ENCODE measurements at regions not wholly inside any gene's neighbourhood (a gene's known extent, or its start where the extent isn't known, plus 50 kb on each side); places are given as distances from the start of the nearest gene placed in this dataset.

DNA sequence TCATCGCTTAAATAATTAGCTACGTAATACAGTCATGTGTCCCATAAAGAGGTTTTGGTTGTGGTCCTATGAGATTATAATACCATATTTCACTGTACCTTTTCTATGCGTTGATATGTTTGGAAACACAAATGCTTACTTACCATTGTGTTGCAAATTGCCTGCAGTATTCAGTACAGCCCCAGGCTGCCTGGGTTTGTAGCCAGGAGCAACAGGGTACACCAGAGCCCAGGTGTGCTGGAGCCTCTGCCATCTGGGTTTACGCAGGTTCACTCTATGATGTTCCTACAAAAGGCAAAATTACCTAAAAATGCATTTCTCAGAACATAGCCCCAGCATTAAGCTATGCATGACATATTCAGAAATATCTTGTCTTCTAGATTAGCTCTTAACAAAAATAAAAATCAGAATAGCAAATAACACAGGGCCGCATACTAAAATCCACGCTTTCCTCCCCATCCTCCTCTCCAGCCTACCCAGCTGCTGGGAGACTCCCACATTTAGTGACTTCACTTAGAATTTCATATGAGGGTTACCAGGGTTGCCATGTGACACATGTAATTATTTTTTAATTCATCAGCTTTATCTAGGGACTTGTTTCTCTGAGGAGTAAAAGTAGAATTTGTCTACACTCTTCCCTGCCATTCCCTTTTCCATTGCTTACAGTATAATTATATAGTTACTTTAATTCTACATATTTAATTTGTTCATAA is 559.0 kb upstream of the ADARB2 start:
- DNase-seq: no peak

DNA sequence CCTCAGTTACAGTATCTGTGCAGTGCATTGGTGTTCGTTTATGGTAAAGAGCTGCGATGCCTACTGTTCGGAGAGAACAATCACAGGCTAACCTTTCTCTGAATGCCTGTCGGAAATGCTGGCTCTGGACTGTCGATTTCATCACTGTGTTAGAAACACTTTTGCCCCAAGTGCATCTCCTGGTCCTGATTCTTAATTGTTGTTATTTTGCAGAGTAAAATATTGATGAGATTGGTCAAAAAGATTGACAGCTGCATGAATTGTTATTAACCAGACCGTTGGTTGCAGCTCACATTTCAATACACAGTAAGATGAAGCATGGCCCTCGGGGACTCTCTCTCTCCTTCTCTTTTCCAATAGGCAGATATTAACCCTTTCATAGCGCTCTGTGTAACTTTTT is 557.4 kb upstream of the ADARB2 start:
- DNase-seq: no peak

DNA sequence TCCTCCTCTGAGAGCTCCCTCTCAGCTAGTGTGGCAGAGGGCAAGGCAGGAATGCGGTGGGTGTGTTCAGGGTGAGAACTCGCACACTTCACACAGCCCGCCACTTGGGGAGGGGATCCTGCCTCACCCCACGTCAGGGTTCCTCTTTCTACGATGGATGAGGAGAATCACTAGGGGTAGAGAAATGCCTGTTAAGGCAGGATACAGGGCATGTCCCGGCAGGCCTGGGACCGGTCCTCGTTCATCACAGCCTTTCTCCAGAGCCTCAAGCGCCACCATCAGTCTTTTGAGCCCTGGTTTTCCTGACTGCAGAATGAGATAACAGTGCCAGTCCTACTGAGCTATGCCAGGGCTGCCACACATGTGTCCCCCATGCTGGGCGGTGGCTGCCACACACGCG is 546.7 kb upstream of the ADARB2 start:
- no peak for DNase-seq

DNA sequence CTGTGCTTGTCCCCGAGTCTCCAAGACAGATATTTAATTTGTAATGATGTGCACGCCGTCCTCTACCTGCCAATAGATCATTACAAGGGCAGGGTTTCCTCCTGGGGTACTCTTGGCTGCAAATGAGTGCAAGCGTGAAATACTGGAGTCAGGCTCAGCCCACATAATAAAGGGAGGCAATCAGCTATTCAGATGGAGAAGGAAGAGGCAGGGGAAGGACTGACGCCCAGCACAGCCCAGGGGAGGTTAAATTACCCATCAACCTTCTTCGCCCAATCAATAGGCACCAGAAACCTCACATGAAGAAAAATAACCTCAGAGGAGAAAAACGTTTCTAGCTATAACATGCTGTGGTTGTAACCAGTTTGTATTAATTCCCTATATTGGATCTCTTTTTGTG is 544.9 kb upstream of the ADARB2 start:
- DNase-seq: no peak

DNA sequence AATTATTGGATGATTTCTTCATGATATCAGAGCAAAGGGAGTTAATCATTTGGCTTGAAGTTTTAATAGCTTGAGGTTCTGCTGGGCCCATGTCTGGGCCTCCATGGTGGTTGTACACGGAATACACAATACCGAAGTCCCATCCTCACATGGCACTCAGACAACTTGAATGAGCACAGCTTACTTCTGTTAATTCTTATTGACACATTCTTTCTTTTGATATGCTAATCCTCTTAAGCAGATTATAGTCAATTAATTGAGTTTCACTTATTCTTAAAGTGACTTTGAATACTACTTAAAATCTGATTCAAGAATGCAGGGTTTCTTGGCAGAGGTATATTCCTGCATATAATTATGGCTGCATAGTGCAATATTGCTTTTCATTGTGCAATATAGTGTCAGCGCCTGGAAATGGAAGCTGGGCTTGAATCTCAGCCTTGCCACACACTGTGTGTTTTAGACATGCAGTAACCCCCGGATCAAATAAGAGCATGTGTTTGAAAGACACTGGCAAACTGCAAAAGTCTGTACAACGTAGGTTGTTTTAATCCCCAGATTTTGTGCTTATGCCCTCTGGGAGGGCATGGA is 543.5 kb upstream of the ADARB2 start:
- DNase-seq: no peak

DNA sequence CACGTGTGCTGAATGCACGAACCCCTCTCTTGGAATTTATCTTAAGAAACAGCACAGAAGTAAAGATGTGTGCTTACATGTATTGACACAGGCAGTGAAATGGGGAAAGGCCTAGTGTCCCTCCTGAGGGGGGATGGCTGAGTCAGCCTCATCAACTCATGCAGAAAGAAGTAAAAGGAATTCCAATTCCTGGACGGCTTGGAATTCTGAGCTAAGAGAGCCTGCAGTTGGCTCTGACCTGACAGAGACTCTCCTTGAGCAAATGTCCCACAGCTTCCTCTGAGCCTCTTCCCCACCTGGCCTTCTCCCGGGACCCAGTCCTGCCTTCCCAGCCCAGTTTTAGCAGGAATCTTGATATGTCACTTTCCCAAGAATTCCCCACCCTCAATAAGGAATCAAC is 542.4 kb upstream of the ADARB2 start:
- DNase-seq: no peak

DNA sequence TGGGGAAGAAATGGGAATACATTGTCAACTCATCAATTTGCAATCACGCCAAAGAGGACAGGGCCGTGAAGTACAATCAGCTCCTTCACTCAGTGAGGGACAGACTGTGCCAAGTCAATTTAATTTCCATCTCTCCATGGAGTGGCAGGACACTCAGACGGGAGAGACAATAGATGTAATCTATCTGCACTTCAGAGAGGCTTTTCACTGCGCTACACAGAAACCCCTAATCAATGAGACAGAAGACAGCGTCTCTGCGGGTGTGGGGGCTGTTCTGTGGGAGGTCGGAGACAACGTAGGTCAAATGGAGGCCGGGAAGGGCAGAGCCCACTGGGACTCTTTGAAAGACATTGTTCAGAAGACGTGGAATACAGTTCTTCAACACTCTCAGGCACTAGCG is 541.0 kb upstream of the ADARB2 start:
- DNase-seq: no peak

DNA sequence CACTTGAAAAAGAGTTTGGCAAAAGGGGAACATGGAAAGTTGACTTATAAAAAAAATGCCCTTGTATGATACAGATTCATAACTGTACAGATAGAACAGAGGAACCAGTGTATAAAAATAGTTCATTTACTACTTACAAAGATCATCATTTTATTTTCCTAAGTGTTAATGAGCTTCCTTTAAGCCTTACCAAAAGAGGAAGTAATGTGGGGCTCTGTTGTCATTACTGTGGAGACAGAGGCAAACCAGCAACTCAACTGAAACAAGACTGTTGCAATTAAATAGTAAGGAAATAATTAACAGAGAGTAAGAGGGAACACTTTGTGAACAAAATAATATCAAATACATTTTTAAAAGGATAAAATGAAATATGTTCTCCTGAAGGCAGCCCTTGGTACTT is 526.2 kb upstream of the ADARB2 start:
- DNase-seq: peak in 2 of 3 donors; percentile 1 to 2

DNA sequence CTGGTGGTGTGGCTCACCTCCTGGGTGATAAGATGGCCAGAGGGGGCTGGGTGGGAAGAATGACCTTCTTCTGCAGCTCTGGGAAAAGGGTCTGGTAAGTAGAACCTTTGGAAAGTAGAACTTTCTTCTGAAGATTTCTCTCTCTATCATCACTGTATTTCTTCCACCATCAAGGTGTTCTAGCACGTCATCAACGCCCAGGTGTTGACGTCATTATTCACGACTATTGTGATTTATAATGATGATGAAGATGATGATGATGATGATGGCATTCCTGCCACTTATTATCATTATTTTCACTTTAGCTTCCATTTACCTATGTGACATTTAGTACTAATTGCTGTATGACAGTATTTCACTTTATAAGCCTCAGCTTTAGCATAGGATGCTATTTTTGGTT is 525.6 kb upstream of the ADARB2 start:
- DNase-seq: no peak

DNA sequence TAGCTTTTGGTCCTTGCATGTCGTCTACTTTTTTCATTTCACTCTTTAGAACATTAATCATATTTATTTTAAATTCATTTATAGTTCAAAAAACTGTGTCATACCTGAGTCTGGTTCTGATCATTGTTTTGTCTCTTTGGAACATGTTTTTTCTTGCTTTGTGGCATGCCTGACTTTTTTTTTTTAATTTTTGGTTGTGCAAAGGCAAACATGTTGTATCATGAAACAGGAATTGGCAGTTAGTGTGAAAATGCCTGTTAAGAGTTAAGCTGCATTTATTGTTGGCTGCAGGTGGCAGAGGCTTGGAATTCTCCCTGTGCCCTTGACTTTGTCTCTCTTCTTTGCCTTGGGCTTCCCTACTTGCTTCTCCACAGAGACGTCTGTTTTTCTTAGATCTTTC is 525.0 kb upstream of the ADARB2 start:
- DNase-seq: no peak

DNA sequence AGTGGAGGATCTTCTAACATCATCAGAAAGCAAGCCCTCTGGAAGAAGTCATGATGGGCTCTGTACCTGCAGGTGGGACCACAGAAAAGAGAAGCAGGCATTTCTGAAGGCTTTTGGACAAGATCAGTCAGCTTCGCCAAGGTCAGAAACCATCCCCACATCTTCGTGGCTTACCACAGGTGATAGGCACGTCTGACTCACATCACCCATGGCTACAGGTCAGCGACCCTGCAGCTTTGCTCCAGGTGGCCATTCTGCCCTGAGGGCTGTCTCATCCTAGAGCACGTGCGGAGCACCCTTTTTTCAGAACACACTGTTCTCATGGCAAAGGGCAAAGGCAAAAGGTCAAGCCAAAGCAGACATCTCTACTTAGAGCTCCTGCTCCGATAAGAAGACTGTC is 518.9 kb upstream of the ADARB2 start:
- DNase-seq: no peak

DNA sequence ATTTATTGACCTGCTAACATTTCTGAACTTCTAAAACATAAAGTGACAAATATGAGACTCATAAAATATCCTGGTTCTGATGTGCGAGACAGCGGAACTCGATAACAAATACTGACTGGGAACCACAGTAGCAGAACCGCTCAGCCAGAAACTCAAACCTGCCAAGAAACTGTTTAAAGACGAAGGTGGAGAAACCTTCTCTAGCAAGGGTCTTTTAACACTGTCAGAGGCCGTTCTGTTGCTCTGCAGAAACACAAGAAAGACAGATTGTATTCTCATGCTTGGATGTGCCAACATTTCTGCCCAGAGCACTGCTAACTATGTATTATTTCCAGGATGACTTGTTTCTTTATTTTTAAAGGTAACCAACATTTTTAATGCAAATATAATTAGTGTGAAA is 514.8 kb upstream of the ADARB2 start:
- no peak for DNase-seq

DNA sequence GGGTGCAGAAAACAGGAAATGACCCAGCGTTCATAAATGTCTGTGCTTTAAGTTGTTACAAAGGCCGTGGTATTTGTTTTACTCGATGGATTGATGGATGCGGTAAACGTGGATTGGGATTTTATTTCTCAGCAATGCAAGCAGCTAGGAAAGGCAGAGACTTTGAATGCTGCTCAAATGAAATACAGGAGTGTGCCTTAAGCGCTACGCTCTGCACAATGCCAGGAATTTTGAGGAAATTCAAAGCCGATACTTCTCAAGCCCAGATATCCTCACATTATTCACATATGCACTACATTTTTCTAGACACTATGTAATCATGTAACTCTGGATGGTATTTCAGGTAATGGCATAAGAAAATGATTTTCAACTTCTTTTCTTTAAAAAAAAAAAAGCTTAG is 514.3 kb upstream of the ADARB2 start:
- no peak for DNase-seq

DNA sequence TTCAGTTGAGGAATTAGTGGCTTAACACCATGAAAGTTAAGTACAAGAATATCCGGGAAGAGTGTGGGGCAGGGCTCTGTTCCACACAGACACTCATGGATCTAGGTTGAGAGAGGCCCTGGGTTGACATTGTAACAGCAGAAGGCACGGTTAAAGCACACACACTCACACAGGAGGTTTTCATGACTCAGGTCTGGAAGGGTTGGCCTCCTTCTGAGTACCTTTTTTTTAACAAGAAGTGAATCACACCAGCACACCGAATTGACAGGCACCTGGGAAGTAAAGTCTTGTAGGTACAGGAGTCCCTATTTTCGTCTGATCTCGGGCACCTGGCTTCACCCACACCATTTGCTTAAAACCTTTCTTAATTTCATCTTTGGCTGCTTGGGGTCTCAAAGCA is 509.4 kb upstream of the ADARB2 start:
- DNase-seq: no peak

DNA sequence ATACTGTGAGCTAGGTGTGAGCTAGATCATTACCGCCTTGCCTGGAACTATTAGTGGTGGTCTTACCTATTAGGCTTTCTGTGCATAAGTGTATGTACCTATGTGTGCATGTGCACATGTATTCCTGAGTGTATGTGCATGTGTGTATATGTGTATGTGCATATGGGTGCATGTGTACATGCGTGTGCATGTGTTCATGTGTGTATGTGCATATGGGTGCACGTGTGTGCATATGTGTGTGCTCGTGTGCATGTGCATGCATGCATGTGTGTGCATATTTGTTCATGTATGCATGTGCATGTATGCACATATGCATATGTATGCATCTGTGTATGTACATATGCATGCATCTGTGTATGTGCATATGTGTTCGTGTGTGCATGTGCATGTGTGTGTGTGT is 508.3 kb upstream of the ADARB2 start:
- no peak for DNase-seq

DNA sequence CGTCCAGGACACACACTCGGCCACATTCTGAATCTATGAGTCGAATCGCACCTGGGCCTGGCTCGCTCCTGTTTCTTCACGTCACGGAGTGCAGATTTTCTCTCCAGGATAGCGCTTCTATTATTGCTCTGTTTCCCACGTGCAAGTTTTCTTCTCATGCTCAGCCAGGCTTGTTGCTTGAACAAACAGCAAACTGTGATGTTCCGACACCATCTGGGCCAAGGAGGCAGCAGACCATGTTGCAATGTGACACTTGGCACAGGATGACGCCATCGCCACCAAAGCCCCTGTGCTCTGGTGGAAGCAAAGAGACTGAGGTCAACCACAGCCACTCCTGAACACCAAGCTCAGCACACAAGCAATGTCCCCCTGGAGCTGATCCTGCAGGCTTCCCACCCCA is 507.1 kb upstream of the ADARB2 start:
- no peak for DNase-seq

DNA sequence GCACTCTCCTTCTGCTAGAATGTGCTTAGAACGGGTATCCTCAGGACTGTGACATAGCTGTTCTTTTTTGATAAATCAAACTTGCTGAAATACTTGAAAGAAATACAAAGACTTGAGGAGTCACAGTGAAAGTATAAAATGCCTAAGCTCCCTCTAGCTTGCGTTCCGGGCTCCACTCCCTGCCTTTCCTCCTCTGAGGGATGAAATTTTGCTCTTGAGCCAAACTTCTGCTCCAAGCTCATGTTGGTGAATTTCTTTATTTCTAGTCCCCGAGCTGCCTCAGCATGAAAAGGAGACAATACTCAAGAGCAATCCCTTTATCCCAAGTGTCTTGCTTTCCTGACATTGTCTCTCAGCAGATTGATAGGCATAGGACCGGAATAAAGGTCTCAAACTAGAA is 499.6 kb upstream of the ADARB2 start:
- no peak for DNase-seq

DNA sequence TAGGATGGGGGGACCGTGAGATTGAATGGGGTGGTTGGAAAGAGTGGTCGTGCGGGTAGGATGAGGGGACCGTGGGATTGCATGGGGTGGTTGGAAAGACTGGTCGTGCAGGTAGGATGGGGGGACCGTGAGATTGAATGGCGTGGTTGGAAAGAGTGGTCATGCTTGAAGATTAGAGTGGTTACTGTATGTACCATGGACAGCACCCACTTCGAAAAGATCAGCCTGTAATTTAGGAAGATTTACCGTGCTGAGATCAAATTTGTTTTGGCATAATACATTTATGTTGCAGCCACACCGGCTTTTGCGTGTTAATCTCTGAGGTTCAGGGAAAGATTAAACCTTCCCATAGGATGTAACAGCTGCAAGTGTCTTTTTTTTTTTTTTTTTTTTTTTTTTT is 495.2 kb upstream of the ADARB2 start:
- DNase-seq: no peak

DNA sequence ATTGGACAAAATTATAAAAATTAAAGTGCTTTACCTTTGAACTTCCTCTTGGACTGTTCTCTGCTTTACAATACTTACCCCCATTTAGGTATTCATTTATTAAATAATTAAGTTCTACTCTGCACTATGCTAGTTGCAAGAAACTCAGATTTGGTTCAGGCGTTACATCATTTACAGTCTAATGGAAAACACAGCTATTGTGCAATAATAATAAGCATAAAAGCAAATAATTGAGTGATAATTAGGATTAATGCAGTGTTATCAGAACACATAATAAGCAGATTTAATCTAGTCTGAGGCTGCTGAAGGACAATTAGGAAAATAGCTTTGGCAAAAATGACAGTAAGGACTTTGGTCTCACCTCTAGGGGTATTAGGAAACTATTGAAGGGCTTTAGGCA is 493.2 kb upstream of the ADARB2 start:
- no peak for DNase-seq

DNA sequence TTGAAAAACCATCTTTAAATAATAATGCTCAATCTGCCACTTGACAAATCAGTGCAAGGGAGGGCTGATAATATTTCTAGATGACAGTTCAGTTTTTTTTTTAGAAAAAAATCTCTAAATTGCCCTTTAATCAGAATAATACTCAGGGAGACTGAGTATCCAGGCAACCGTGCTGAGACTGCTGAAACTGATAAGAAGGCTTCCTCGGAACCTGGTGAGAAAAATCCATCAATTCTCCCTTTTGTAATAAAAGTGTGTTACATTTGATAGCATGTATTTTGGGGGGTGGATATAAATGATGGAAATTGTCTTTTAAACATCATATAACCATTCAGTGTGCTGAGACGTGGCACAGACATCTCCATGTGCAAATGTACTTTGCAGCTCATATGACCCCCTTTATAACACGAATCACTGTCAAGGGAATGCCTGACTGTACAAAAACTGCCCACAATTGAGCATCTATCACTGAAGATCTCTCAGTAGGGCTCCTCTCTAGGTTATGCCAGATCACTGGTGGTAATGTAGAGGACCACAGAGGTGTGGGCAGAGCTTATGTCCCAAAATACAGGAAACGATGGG is 491.1 kb upstream of the ADARB2 start:
- DNase-seq: no peak

DNA sequence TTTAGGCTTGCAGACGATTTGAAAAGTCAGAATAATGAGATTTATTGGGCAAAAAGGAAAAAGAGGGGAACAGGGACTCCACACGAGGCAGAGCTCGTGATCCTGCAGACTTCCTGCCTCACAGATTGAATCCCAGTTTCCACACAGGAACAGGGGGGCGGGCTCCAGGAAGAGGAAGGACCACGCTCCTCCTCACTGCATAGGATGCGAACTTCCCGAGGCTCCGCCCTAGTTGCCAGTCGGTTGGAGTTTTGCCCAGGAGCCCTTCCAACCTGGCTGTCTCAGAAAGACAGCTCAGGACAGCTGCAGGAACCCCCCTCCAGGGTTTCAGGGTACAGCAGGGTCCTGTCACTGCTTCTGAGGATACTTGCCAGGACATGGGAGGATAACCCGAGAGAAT is 488.3 kb upstream of the ADARB2 start:
- no peak for DNase-seq

DNA sequence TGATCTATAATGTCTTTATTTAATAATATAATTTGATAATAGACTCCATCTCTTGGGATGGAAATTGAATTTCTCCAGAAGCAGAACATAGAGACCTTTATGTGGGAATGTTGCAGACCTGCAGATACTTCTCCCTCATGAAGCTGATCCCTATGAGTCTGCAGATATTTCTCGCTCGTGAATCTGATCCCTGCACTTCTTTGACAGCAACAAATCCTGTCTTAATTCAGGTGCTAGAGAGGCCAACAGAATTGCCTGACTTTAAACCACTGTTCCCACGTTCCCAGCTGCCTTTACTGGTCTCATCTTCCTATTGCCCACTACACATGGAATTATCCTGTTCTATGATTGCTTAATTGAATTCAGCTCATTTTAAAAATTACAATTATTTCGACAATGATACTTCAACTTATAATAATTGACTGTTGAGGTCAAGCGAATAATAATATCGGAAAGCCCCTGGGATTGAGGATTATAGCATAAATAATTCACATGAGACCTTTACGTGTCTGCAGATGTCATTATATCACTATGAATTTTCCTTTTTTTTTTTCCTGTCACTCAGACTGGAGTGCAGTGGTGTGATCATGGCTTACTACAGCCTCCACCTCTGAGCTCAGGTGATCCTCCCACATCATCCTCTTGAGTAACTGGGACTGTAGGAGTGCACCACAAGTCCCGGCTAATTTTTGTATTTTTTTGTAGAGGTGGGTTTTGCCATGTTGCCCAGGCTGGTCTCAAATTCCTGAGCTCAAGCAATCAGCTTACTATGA is 486.4 kb upstream of the ADARB2 start:
- no peak for DNase-seq

DNA sequence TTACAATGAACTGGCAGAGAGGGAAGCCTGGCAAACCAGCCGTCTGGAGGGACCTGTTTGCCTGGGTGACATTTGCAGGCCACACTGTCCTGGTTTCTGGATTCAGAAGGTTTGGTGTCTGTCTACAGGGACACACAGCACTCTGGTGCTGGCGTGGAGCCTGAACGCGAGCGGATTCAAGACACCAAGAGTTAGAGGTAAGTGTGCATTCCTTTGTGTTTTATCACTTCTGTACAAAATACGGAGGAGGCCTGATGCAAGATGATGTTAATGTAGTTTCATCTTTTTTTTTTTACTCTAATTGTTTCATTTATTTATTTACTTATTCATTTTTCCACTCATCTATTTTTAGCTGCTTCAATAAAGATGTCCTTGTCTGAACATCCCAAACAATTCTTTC is 485.3 kb upstream of the ADARB2 start:
- DNase-seq: no peak

DNA sequence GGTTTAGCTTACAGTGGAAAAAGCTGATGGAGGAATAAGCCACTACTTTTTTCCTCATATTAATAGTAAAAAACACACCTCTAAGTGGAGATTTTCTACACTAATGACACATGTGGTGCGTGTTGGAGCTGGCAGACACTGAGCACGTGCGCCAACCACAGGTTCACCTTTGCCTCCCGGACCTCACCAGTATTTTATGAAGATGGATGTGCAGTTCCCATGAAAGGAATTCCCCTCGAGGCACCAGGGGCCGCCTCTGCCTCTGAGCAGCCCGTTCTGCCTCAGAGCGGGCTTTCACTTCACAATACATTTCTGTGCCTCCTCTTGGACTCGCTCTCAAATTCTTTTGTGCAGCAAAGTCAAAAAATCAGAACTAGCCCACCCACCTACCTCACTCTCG is 477.5 kb upstream of the ADARB2 start:
- no peak for DNase-seq

Measured in suppressor macrophage treated with lipopolysaccharide for 1 hour (primary cell).